Suprapubic skin (tissue), 4 donors: ENCODE measurements at regions not wholly inside any gene's neighbourhood (a gene's known extent, or its start where the extent isn't known, plus 50 kb on each side); places are given as distances from the start of the nearest gene placed in this dataset.

ENCODE experiments used
- DNase-seq, 2 donors: peaks; one replicate each; pipeline ENCODE4 v3.0.0-alpha.2; 2019; ENCODE audit warnings: low spot score in 2 of 2
- H3K27ac ChIP-seq: fragments of 200-600 bp; sonication (generic); one replicate; pipeline ENCODE4 v1.5.1; 2019
- H3K27me3 ChIP-seq: fragments of 200-600 bp; sonication (generic); one replicate; pipeline ENCODE4 v1.5.1; 2019
- H3K36me3 ChIP-seq: fragments of 200-600 bp; sonication (generic); one replicate; pipeline ENCODE4 v1.5.1; 2019
- H3K4me1 ChIP-seq: fragments of 200-600 bp; sonication (generic); one replicate; pipeline ENCODE4 v1.5.1; 2019
- H3K4me3 ChIP-seq: fragments of 200-600 bp; sonication (generic); one replicate; pipeline ENCODE4 v1.5.1; 2019; ENCODE audit warnings: mild to moderate bottlenecking
- H3K9me3 ChIP-seq: fragments of 200-600 bp; sonication (generic); one replicate; pipeline ENCODE4 v1.5.1; 2019
- CTCF ChIP-seq, 2 donors: fragments of 200-600 bp in 1 of 2; fragments of 450-650 bp in 1 of 2; sonication (generic) in 1 of 2; IDR thresholded peaks; one replicate each; pipeline ENCODE4 v1.5.1; 2016 to 2019; ENCODE audit warnings: antibody characterized with exemption in 2 of 2, mild to moderate bottlenecking in 1 of 2, moderate library complexity in 1 of 2
- EP300 ChIP-seq: sonication (generic); formaldehyde crosslinking; IDR thresholded peaks from one replicate; pipeline ENCODE4 v1.6.1; 2017; ENCODE audit warnings: antibody characterized with exemption
- POLR2A ChIP-seq, 2 donors: fragments of 450-650 bp; IDR thresholded peaks; one replicate each; pipeline ENCODE4 v1.6.1; 2017; ENCODE audit warnings: antibody characterized with exemption in 2 of 2, mild to moderate bottlenecking in 2 of 2, moderate library complexity in 2 of 2
- POLR2AphosphoS5 ChIP-seq, 3 donors: sonication (generic); formaldehyde crosslinking; IDR thresholded peaks; one replicate each; pipeline ENCODE4 v1.6.1; 2017; ENCODE audit warnings: antibody characterized with exemption in 3 of 3
- WGBS: methylation state at CpG from one replicate; pipeline ENCODE4 v1.1.5; 2018; 5-methylcytosine and 5-hydroxymethylcytosine counted together

DNA sequence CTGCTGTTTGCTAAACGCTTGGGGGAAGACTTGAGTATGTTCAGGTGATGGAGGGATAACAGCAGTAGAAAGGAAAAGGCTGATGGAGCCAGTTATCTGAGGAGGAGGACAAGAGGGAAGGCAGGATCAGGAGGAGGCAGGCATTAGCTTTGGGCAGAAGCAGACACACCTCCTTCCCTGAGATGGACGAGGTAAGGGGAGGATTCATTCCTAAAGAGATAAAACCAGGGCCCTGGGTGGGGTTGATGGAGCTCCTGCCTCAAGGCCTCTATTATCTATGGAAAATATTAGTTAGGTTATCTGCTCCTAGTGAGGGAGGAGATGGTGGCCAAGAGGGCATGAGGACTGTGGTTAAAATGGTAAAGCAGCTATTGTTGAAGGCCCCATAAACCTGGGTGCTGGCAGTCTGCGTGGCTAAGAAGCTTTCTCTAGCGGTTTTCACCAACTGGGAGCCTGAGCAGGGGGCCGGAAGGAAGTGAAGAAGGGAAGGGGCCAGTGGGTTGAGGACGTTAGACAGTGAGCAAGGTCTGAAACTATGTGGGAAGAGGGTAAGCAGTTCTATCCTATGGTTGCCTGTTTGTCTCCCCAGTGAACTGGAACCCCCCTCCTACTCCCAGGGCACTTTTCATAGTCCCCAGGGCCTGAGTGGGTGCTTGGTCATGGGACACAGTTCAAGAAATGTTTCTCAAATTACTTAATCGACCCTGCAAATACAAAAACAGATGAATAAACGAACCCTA is 56.6 kb upstream of the HK2 start:
- Histone ChIP-seq H3K27me3 (no peaks in the 10 kb centered on the region), H3K27ac (no peak overlapping the region), H3K36me3 (no peaks in the 10 kb centered on the region), H3K9me3 (no peaks in the 10 kb centered on the region), H3K4me1 (peaks cover 6% of the 10 kb centered on the region), H3K4me3 (no peak overlapping the region)
- DNase-seq, result no peak
- TF ChIP-seq EP300 (no peak), POLR2AphosphoS5 (IDR thresholded peaks at IDR 0.05) (no peak), POLR2A (IDR thresholded peaks at IDR 0.05) (no peak), CTCF (IDR thresholded peaks at IDR 0.05) (no peak)
- WGBS, result 78% methylated on average over 8 of the region's 8 CpGs

DNA sequence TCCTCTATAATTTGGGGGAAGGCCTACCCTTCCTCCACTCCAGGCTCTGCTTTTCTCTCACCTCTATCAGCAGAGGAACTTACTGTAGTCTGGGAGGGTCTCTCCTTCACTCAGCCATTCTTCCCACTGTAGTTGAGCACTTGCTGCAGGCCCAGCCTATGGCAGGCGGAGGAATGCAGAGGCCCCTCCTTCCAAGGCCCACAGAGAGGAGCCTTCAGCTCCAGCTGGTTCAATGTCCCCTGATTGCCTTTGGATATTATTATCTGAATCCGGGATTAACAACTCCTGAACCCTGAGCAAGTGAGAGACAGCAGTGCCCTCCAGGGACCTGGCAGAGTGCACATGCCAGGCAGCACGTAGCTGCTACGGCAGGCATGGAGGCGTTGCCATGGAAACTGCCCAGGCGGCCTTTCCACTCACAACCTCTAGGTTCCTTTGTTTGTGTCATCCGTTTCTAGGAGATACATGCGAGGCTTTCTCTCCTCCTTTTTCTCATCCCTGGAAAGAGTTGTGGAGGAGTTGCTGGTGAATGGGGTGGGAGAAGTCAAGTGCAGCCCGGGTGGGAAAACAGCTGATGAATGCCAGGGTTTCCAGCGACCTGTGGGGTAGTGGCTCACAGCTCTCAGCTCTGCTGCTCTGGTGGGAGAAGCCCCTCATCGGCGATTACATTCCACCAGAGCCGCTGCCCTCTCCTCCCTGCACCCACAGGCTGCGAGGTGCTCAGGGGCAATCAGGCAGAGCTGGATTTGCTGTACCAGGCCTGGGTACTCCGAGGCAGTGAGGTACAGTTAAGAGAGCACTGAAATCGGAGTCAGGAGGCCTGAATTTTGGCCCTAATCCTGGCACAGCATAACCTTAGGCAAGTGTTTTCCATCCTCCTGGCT is 55.3 kb upstream of the HK2 start:
- TF ChIP-seq CTCF (IDR thresholded peaks at IDR 0.05) (no peak), POLR2A (IDR thresholded peaks at IDR 0.05) (no peak), EP300 (no peak), POLR2AphosphoS5 (IDR thresholded peaks at IDR 0.05) (no peak)
- Histone ChIP-seq H3K9me3 (no peaks in the 10 kb centered on the region), H3K27me3 (no peaks in the 10 kb centered on the region), H3K36me3 (no peaks in the 10 kb centered on the region), H3K4me1 (peaks cover 6% of the 10 kb centered on the region), H3K27ac (no peak overlapping the region), H3K4me3 (no peak overlapping the region)
- 41% methylated on average over 13 of the region's 16 CpGs for WGBS
- no peak for DNase-seq

- no peak for TF ChIP-seq POLR2AphosphoS5 (IDR thresholded peaks at IDR 0.05)
- no peak for TF ChIP-seq CTCF (IDR thresholded peaks at IDR 0.05)
- no peak for TF ChIP-seq POLR2A (IDR thresholded peaks at IDR 0.05)
- no peak for TF ChIP-seq EP300
Observed at GRCh38 chr2:74779265-74779558, 54.7 kb upstream of the HK2 start.

GRCh38 chr2:74779587-74780135 is 54.3 kb upstream of the HK2 start:
- WGBS, result 48% methylated on average over 4 of the region's 4 CpGs
- TF ChIP-seq EP300 (no peak), CTCF (IDR thresholded peaks at IDR 0.05) (no peak), POLR2A (IDR thresholded peaks at IDR 0.05) (no peak), POLR2AphosphoS5 (IDR thresholded peaks at IDR 0.05) (no peak)
- Histone ChIP-seq H3K27ac (no peak overlapping the region), H3K27me3 (no peaks in the 10 kb centered on the region), H3K36me3 (no peaks in the 10 kb centered on the region), H3K4me1 (peaks cover 6% of the 10 kb centered on the region), H3K4me3 (no peak overlapping the region), H3K9me3 (no peaks in the 10 kb centered on the region)
- no peak for DNase-seq

More at GRCh38 chr2:74779265-74779558, 54.7 kb upstream of the HK2 start:
- Histone ChIP-seq H3K4me1 (peaks cover 6% of the 10 kb centered on the region), H3K4me3 (no peak overlapping the region), H3K9me3 (no peaks in the 10 kb centered on the region), H3K36me3 (no peaks in the 10 kb centered on the region), H3K27me3 (no peaks in the 10 kb centered on the region), H3K27ac (no peak overlapping the region)
- WGBS, result 59% methylated on average over 3 of the region's 3 CpGs
- DNase-seq, result no peak
